HG03439 (cell line): ENCODE measurements at regions not wholly inside any gene's neighbourhood (a gene's known extent, or its start where the extent isn't known, plus 50 kb on each side); places are given as distances from the start of the nearest gene placed in this dataset.
"Not testable (repeated sequence)": the region's sequence is repeated elsewhere in the genome, so short reads cannot be mapped to it uniquely, and the experiment has no call there.

Experiments used
- ATAC-seq: cut with Tn5 transposase; IDR thresholded peaks from one replicate; pipeline ENCODE4 v1.9.1; 2021; ENCODE audit warnings: mild to moderate bottlenecking, moderate library complexity; ENCODE audit not compliant: unreplicated experiment

GRCh38 chr3:106299300-106300098 lies 430.7 kb upstream of the CBLB start:
- peak; percentile 62 for ATAC-seq

DNA sequence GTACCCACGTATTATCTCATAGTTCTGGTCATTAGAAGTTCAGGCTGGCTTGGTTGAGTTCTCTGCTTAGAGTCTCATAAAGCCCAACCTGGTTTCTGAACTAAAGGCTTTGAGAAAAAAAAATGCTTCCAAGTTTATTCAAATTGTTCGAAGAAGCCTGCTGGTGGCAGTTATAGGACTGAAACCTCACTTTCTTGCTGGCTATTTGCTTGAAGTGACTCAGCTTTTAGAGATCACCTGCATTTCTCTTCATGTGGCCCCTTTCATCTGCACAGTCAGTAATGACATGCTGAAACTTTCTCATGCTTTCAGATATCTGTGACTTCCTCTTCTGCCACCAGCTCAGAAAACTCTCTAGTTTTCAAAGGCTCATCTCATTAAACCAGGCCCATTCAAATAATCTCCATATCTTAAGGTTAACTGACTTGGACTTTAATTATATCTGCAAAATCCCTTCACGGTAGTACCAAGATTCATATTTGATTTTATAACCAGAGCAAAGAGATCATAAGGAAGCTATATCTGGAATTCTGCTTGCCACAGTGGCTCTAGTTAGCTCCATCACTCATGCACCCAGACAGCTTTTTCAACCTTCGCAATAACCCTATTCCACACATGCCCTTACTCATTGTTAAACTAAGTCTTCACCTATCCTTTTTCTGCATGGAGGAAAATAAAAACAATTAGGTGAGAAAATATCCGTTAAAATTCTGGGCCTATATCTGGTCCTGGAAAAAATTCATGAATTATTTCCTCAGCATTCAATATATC lies 433.8 kb upstream of the CBLB start:
- peak; percentile 91 for ATAC-seq

DNA sequence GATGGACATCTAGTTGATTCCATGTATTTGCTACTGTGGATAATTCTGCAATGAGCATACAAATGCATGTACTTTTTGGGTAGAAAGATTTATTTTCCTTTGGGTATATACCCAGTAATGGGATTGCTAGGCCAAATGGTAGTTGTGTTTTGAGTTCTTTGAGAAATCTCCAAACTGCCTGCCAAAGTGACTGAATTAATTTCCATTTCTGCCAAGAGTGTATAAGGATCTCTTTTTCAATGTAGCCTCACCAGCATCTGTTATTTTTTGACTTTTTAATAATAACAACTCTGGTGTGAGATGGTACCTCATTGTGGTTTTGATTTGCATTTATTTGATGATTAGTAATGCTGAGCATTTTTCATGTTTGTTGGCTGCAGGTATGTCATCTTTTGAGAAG lies 435.0 kb upstream of the CBLB start:
- ATAC-seq: no peak

GRCh38 chr3:106305127-106305526 lies 436.3 kb upstream of the CBLB start:
- ATAC-seq: no peak

DNA sequence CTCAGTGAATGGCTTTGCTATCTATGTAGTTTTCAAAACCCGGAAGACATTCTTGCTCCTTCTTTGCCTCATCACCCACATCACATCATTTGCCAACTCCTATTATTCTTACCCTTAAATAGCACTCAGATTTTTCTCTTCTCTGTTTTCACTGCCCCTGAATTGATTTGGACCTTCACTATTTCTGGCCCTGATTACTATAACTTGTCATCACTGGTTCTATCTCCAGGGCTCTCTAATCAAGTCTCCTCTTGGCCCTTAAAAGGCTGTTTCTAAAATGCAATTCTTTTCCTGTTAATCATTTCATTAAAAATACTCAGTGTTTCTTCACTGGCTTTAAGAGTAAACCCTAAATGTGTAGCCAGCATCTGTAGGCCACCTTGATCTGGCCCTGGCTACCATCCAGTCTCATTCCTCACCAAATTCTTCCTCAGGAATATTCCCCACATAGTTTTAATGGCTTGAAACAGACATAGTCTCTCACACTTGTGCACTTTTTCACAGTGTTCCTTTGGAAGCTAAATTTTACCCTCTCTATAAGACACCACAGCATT lies 437.1 kb upstream of the CBLB start:
- ATAC-seq: no peak

GRCh38 chr3:106309274-106309673 lies 440.5 kb upstream of the CBLB start:
- no peak for ATAC-seq

- not testable (repeated sequence) for ATAC-seq
These were observed 441.0 kb upstream of the CBLB start for GRCh38 chr3:106309798-106310197.

DNA sequence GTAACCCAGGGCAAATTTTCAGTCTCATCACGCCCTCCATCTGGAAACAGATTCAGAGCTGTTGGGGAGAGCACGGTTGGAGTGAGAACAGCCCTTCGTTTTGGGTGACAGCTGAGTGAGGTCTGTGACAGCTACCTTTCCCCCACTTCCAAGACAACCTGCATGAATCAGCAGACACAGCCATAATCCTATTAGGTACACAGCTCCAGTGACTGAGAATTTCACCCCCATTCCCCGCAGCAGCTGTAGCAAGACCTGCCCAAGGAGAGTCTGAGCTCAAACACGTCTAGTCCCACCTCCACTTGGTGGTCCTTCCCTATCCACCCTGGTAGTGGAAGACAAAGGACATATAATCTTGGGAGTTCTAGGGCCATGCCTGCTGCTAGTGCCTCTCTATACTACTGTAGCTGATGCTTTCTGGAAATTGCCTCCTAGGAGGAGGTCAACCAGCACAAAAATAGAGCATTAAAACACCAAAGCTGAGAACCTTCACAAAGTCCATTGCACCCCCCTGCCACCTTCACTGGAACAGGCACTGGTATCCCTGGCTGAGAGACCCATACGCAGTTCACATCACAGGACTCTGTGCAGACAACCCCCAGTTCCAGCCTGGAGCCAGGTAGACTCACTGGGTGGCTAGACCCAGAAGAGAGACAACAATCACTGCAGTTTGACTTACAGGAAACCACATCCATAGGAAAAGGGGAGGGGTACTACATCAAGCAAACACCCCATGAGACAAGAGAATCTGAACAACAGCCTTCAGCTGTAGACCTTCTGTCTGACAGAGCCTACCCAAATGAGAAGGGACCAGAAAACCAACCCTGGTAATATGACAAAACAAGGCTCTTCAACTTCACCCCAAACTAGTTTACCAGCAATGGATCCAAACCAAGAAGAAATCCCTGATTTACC lies 448.6 kb upstream of the CBLB start:
- no peak for ATAC-seq

DNA sequence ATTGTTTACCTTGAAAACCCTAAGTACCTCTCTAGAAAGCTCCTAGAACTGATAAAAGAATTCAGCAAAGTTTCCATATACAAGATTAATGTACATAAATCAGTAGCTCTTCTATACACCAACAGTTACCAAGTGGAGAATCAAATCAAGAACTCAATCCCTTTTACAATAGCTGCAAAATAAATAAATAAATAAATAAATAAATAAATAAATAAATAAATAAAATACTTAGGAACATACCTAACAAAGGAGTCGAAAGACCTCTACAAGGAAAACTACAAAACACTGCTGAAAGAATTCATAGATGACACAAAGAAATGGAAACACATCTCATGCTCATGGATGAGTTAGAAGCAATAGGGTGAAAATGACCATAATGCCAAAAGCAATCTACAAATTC lies 452.6 kb upstream of the CBLB start:
- ATAC-seq: not testable (repeated sequence)

DNA sequence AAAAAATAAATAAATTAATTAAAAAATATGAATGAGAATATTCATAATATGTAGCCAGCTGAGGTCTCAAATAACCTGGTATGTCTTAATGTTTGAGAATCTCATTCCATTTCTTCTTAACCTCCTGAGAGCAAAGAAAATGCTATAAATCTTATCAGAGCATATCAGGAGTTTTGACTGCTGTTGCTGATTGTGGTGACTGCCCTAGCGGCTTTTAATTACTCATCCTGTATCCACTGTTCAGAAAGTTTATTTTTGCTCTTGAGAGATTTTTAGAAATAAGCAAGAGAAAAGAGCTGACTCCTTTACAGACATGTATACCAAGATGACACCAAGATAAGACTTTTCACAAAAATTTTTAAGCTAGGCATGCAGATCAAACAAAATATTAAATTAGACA lies 454.8 kb upstream of the CBLB start:
- no peak for ATAC-seq

- no peak for ATAC-seq
These were observed 458.3 kb upstream of the CBLB start for GRCh38 chr3:106326941-106327695.

- no peak for ATAC-seq
These were observed 458.8 kb upstream of the CBLB start for GRCh38 chr3:106327696-106328025.

GRCh38 chr3:106328224-106328623 lies 459.4 kb upstream of the CBLB start:
- ATAC-seq: no peak

DNA sequence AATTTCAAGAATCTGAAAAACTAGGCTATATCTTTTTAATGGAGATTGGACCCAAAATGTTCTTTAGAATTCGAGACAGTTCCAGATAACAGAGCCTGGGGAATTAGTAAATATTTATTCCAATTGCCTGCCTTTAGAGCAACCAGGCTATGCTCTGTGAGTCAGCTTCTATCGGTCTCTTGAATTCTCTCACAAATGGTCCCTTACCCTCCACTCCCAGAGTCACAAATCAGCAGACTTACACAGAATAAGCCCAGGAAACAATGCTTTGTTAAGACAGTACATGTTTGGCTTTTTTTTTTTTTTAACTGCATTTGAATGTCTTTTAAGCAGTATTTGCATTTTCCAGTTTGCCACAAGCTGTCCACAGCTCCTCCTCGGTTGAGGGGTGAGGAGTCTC lies 460.7 kb upstream of the CBLB start:
- no peak for ATAC-seq

DNA sequence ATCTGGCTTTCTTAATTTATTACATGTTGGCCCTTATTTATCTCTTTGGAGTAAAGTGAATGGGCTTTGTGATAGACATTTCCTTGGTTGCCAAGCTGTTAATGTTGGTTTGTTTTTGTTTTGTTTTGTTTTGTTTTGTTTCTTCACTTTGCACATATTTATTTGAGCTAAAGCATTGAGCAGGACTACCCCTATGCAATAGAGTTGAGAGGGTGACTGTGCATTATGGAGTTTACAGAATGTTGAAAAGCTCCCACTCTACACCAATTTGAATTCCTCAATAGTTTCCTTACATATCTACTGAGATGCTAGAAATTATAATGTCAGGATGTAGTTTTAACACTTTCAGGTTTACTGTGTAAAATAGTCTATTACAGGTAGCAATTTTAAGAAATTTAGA lies 462.8 kb upstream of the CBLB start:
- no peak for ATAC-seq

- no peak for ATAC-seq
These were observed 463.3 kb upstream of the CBLB start for GRCh38 chr3:106332129-106332528.

DNA sequence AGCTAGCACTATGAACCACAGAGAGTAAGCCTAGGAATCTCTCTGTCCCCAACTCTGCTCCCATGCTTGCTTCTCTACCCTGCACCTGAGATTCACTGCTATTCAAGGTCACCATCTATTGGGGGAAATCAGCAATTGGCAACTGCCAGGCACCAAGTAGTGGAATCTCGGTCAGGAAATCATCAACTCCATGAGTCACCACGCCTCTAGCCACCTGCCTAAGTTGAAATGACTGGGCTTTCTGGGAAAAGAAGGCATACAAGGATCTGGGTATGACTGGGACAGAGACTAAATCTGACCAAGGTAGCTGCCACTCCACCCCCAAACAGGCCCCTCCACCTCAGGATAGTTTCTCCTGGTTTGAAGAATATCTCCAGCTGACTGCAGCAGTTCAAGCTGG lies 464.1 kb upstream of the CBLB start:
- ATAC-seq: peak; percentile 71

GRCh38 chr3:106333911-106334618 lies 465.3 kb upstream of the CBLB start:
- peak; percentile 48 for ATAC-seq

DNA sequence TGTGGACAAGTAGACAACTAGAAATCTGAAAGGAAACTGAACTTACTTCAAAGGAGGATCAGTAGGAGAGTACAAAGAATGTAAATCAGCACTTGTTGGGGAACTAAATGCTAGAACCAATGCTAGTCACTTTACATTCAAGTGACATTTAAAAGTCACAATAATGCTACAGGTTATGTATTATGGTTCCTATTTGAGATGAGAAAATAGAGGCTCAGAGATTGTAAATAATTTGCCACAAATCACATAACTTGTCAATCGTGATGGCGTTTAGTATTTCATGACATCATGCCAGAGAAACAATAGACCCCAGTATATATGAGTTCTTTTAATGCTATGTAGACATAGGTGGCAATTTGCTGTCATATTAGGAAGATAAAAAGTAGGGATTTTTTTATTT lies 467.8 kb upstream of the CBLB start:
- no peak for ATAC-seq

GRCh38 chr3:106337116-106337515 lies 468.3 kb upstream of the CBLB start:
- no peak for ATAC-seq
